ENCODE measurements at regions not wholly inside any gene's neighbourhood (a gene's known extent, or its start where the extent isn't known, plus 50 kb on each side); places are given as distances from the start of the nearest gene placed in this dataset.
"Not testable (repeated sequence)": the region's sequence is repeated elsewhere in the genome, so short reads cannot be mapped to it uniquely, and the experiment has no call there.

DNA sequence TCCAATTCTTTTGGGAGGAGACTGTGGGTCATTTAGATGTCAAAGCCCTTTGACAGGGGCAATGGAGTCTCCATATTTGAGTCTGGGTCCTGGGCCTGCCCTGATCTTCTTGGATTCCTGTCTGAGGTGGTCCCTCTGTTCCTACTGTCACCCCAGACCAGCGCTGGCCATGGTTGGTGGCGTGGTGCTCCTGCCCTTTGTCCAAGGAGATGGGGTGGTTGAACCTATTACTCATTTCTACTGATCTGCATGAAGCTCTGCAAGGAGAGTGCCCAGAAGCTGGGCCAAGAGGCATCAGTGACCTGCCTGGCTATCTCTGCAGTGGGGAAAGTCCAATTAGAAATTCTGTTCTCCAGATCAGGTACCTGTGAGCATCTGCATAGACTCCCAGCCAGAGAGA, 355.6 kb upstream of the NUPR2 start:
- H3K27ac ChIP-seq (ENCODE audit: low read length) = no peak overlapping the region
- no peak overlapping the region for H3K4me3 ChIP-seq (ENCODE audit: low read depth in 2 of 2, low read length in 2 of 2)
- no TSS peak for BruUV-seq (replicated peaks)
- no peak for ATAC-seq
- CTCF ChIA-PET = no interaction called here
- POLR2A ChIA-PET = no interaction called here
- intact Hi-C loops (cut with micrococcal nuclease; ENCODE audit: unreplicated experiment) = no loop called here
- H3K36me3 ChIP-seq (ENCODE audit: control insufficient read depth, insufficient read depth, low read length) = no peaks in the 10 kb centered on the region
- H3K27me3 ChIP-seq (ENCODE audit: control insufficient read depth, insufficient read depth, low read length) = no peaks in the 10 kb centered on the region
- in situ Hi-C loops (cut with HindIII; ENCODE audit: low pct_unique_long_range_greater_than_20kb, low sequenced_read_pairs) = no loop called here
- peaks cover 35% of the 10 kb centered on the region for H3K9me3 ChIP-seq (ENCODE audit: control insufficient read depth, insufficient read depth, low read depth, low read length)
- TF ChIP-seq, protein P1, sequence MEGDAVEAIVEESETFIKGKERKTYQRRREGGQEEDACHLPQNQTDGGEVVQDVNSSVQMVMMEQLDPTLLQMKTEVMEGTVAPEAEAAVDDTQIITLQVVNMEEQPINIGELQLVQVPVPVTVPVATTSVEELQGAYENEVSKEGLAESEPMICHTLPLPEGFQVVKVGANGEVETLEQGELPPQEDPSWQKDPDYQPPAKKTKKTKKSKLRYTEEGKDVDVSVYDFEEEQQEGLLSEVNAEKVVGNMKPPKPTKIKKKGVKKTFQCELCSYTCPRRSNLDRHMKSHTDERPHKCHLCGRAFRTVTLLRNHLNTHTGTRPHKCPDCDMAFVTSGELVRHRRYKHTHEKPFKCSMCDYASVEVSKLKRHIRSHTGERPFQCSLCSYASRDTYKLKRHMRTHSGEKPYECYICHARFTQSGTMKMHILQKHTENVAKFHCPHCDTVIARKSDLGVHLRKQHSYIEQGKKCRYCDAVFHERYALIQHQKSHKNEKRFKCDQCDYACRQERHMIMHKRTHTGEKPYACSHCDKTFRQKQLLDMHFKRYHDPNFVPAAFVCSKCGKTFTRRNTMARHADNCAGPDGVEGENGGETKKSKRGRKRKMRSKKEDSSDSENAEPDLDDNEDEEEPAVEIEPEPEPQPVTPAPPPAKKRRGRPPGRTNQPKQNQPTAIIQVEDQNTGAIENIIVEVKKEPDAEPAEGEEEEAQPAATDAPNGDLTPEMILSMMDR (IDR thresholded peaks at IDR 0.05) = no peak
- TF ChIP-seq SIN3A (IDR thresholded peaks at IDR 0.05; ENCODE audit: borderline replicate concordance, insufficient read depth, low read depth, low read length) (no peak), TCF7L2 (IDR thresholded peaks at IDR 0.05; ENCODE audit: low read depth, low read length) (no peak), POLR2AphosphoS5 (IDR thresholded peaks at IDR 0.05; ENCODE audit: low read depth, low read length) (no peak)
- TF ChIP-seq, protein P2, sequence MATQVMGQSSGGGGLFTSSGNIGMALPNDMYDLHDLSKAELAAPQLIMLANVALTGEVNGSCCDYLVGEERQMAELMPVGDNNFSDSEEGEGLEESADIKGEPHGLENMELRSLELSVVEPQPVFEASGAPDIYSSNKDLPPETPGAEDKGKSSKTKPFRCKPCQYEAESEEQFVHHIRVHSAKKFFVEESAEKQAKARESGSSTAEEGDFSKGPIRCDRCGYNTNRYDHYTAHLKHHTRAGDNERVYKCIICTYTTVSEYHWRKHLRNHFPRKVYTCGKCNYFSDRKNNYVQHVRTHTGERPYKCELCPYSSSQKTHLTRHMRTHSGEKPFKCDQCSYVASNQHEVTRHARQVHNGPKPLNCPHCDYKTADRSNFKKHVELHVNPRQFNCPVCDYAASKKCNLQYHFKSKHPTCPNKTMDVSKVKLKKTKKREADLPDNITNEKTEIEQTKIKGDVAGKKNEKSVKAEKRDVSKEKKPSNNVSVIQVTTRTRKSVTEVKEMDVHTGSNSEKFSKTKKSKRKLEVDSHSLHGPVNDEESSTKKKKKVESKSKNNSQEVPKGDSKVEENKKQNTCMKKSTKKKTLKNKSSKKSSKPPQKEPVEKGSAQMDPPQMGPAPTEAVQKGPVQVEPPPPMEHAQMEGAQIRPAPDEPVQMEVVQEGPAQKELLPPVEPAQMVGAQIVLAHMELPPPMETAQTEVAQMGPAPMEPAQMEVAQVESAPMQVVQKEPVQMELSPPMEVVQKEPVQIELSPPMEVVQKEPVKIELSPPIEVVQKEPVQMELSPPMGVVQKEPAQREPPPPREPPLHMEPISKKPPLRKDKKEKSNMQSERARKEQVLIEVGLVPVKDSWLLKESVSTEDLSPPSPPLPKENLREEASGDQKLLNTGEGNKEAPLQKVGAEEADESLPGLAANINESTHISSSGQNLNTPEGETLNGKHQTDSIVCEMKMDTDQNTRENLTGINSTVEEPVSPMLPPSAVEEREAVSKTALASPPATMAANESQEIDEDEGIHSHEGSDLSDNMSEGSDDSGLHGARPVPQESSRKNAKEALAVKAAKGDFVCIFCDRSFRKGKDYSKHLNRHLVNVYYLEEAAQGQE (IDR thresholded peaks at IDR 0.05; ENCODE audit: insufficient read depth in 1 of 2, low read depth in 2 of 2, low read length in 1 of 2) = no peak
- no peak for DNase-seq (ENCODE audit: low read depth, low spot score)
- no peaks in the 10 kb centered on the region for H3K4me1 ChIP-seq (ENCODE audit: control insufficient read depth, insufficient read depth, low read length)

- peaks cover 64% of the 10 kb centered on the region for H3K9me3 ChIP-seq (ENCODE audit: control insufficient read depth, insufficient read depth, low read depth, low read length)
- POLR2A ChIA-PET; ATAC-seq; H3K27me3 ChIP-seq (ENCODE audit: control insufficient read depth, insufficient read depth, low read length); H3K4me3 ChIP-seq (ENCODE audit: low read depth in 2 of 2, low read length in 2 of 2); in situ Hi-C loops (cut with HindIII; ENCODE audit: low pct_unique_long_range_greater_than_20kb, low sequenced_read_pairs); H3K4me1 ChIP-seq (ENCODE audit: control insufficient read depth, insufficient read depth, low read length); H3K36me3 ChIP-seq (ENCODE audit: control insufficient read depth, insufficient read depth, low read length); H3K27ac ChIP-seq (ENCODE audit: low read length); intact Hi-C loops (cut with micrococcal nuclease; ENCODE audit: unreplicated experiment); DNase-seq (ENCODE audit: low read depth, low spot score); CTCF ChIA-PET; BruUV-seq (replicated peaks): not testable (repeated sequence)
Measured at GRCh38 chr7:56466607-56467525, 350.6 kb upstream of the NUPR2 start.

DNA sequence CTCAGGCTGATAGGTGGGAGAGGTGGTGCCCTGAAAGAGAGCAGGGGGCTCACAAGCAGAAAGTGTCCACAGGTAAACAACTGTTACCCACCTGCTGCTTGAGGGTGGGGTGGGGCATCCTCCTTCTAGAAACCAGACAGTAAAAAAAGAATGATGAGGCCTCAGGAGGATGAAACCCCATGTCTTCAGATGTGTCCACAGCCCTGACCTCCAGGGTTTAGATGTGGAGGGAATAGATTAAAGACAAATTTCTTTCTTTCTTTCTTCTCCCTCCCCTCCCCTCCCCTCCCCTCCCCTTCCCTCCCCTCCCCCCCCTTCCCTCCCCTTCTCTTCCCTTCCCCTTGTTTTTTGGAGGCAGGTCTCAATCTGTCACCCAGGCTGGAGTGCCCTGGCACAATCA, 333.5 kb upstream of the NUPR2 start:
- POLR2A ChIA-PET = no interaction called here
- BruUV-seq (replicated peaks) = no TSS peak
- Histone ChIP-seq H3K4me3 (ENCODE audit: low read depth in 2 of 2, low read length in 2 of 2) (no peak overlapping the region), H3K27me3 (ENCODE audit: control insufficient read depth, insufficient read depth, low read length) (no peaks in the 10 kb centered on the region), H3K9me3 (ENCODE audit: control insufficient read depth, insufficient read depth, low read depth, low read length) (peaks cover 17% of the 10 kb centered on the region; the same call in 1 of the 2 replicates), H3K27ac (ENCODE audit: low read length) (no peak overlapping the region), H3K36me3 (ENCODE audit: control insufficient read depth, insufficient read depth, low read length) (no peaks in the 10 kb centered on the region), H3K4me1 (ENCODE audit: control insufficient read depth, insufficient read depth, low read length) (no peaks in the 10 kb centered on the region)
- CTCF ChIA-PET = no interaction called here
- TF ChIP-seq POLR2AphosphoS5 (IDR thresholded peaks at IDR 0.05; ENCODE audit: low read depth, low read length) (no peak), TCF7L2 (IDR thresholded peaks at IDR 0.05; ENCODE audit: low read depth, low read length) (no peak), SIN3A (IDR thresholded peaks at IDR 0.05; ENCODE audit: borderline replicate concordance, insufficient read depth, low read depth, low read length) (no peak)
- TF ChIP-seq, protein P2 (IDR thresholded peaks at IDR 0.05; ENCODE audit: insufficient read depth in 1 of 2, low read depth in 2 of 2, low read length in 1 of 2) = no peak
- TF ChIP-seq, protein P1 (IDR thresholded peaks at IDR 0.05) = no peak
- DNase-seq (ENCODE audit: low read depth, low spot score) (no peak), ATAC-seq (no peak)
- in situ Hi-C loops (cut with HindIII; ENCODE audit: low pct_unique_long_range_greater_than_20kb, low sequenced_read_pairs) (no loop called here), intact Hi-C loops (cut with micrococcal nuclease; ENCODE audit: unreplicated experiment) (no loop called here)
